ENCODE measurements at regions not wholly inside any gene's neighbourhood (a gene's known extent, or its start where the extent isn't known, plus 50 kb on each side); places are given as distances from the start of the nearest gene placed in this dataset.

DNA sequence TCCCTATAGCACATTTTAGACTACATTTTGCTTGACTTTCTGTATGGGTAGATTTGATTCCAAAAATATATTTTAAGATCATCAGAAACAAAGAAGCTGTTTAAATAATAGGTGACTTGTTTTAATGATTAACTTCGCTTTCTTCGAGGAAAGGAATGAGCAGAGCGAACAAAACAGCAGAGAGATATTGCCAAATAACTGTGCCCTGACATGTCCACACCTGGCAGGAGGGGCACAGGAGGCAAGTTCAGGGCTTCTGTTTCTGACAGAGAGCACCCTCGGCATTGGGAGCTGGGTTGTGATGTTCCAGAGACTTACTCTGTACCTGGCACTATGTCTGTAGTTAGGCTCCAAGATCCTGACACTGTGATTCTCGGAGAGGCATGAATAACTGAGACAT, 155.7 kb upstream of the SASH1 start:
- Mint-ChIP-seq H3K4me3 (no peak overlapping the region), H3K27ac (no peak overlapping the region), H3K27me3 (ENCODE audit: low read depth in 3 of 3) (peaks cover 1 to 3% (median 2%) of the 10 kb centered on the region in 3 donors), H3K9me3 (peaks cover 0 to 2% (median 0%) of the 10 kb centered on the region in 6 donors), H3K4me1 (no peaks in the 10 kb centered on the region), H3K36me3 (no peaks in the 10 kb centered on the region)
- no peak for DNase-seq

GRCh38 chr6:148192310-148192709, 150.3 kb upstream of the SASH1 start:
- Mint-ChIP-seq H3K27ac (no peak overlapping the region), H3K4me3 (no peak overlapping the region), H3K27me3 (ENCODE audit: low read depth in 3 of 3) (peaks cover 3 to 11% (median 6%) of the 10 kb centered on the region in 3 donors), H3K4me1 (no peaks in the 10 kb centered on the region), H3K36me3 (no peaks in the 10 kb centered on the region), H3K9me3 (peaks cover 0 to 12% (median 2%) of the 10 kb centered on the region in 6 donors)
- no peak for DNase-seq

DNA sequence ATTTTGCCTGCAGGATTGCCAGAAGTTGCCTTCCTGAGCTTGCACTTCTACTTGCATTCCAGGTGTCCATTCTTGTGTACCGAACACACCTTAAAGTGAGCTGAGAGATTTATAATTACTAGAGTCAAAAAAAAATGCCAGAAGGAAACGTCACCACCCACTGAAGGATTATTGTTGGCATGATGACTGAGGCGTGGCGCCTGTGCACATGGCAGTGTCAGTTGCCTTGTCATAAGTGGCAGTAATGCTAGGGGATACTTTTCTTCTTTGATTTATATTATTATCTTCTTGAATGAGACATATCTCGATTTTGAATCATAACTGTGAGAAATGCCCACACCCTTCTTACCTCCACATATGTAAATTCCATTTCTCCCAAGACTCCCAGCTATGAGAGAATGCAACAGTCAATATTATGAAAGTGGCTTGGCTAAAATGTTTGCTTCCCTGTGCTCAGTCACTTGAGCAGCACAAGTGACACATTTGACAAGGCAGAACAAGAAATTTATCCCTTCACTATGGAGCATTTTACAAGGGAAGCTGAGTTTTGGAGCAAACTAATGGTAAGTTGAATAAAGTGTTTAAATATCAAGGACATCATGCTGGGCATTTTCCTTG, 149.5 kb upstream of the SASH1 start:
- H3K9me3 Mint-ChIP-seq: peaks cover 0 to 16% (median 4%) of the 10 kb centered on the region in 6 donors
- no peak for DNase-seq
- H3K27ac Mint-ChIP-seq: no peak overlapping the region
- H3K27me3 Mint-ChIP-seq (ENCODE audit: low read depth in 3 of 3): peaks cover 3 to 11% (median 10%) of the 10 kb centered on the region in 3 donors
- no peak overlapping the region for H3K4me3 Mint-ChIP-seq
- no peaks in the 10 kb centered on the region for H3K36me3 Mint-ChIP-seq
- H3K4me1 Mint-ChIP-seq: no peaks in the 10 kb centered on the region

DNA sequence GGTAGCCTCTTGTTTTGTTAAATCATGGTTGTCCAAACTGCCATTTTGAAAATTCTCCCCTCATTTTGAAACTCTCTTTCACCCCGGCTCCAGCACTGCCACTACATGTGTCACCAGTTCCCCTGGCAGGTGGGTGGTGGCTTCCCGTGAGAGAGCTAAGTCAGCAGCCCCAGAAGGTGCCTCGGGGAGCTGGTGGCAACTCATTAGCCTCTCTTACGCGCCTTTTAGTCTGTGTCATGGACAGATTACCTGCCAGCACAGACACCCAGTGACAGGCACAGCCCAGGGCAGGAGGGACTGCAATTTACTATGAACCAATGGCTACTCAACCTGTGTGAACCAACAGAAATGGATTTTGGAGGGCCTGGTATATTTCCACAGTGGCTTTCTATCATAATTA, 147.1 kb upstream of the SASH1 start:
- Mint-ChIP-seq H3K36me3 (no peaks in the 10 kb centered on the region), H3K4me3 (no peak overlapping the region), H3K4me1 (no peaks in the 10 kb centered on the region), H3K9me3 (peaks cover 0 to 16% (median 5%) of the 10 kb centered on the region in 6 donors), H3K27me3 (ENCODE audit: low read depth in 3 of 3) (peaks cover 2 to 13% (median 9%) of the 10 kb centered on the region in 3 donors), H3K27ac (no peak overlapping the region)
- no peak for DNase-seq

- DNase-seq: no peak
- no peak overlapping the region for H3K27ac Mint-ChIP-seq
- H3K27me3 Mint-ChIP-seq (ENCODE audit: low read depth in 3 of 3): peaks cover 6 to 16% (median 15%) of the 10 kb centered on the region in 3 donors
- no peak overlapping the region for H3K4me3 Mint-ChIP-seq
- H3K4me1 Mint-ChIP-seq: peaks cover 8 to 15% of the 10 kb centered on the region in 2 donors
- H3K36me3 Mint-ChIP-seq: no peaks in the 10 kb centered on the region
- H3K9me3 Mint-ChIP-seq: peaks cover 5 to 49% (median 16%) of the 10 kb centered on the region in 6 donors
These were observed 143.1 kb upstream of the SASH1 start for GRCh38 chr6:148199584-148199983.

- H3K36me3 Mint-ChIP-seq: no peaks in the 10 kb centered on the region
- no peak for DNase-seq
- peaks cover 13 to 22% of the 10 kb centered on the region in 2 donors for H3K4me1 Mint-ChIP-seq
- no peak overlapping the region for H3K27ac Mint-ChIP-seq
- H3K27me3 Mint-ChIP-seq (ENCODE audit: low read depth in 3 of 3): peaks cover 7 to 16% (median 15%) of the 10 kb centered on the region in 3 donors
- peaks cover 7 to 53% (median 19%) of the 10 kb centered on the region in 6 donors for H3K9me3 Mint-ChIP-seq
- H3K4me3 Mint-ChIP-seq: no peak overlapping the region
These were observed 142.3 kb upstream of the SASH1 start for GRCh38 chr6:148200293-148200692.

DNA sequence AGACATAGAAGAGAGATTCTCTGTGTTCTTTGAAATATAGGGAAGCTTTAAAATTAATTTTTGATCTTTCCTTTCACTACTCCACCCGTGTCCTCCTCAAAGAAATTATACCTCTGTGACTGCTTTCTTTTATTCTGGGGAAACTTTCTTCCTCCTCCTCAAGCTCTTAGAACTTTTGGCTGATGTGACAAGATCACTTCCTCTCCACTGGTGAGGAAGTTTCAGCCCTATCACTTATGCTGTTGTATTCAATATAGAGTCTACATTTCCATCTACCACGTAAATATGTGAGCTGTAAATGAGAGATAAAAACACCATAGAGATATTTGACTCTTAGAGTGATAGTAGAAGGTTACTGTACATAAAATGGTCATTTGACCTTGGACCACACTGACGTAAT, 141.9 kb upstream of the SASH1 start:
- Mint-ChIP-seq H3K27me3 (ENCODE audit: low read depth in 3 of 3) (peaks cover 9 to 16% (median 15%) of the 10 kb centered on the region in 3 donors), H3K4me3 (no peak overlapping the region), H3K4me1 (peaks cover 14 to 27% of the 10 kb centered on the region in 2 donors), H3K9me3 (peaks cover 7 to 58% (median 19%) of the 10 kb centered on the region in 6 donors), H3K36me3 (no peaks in the 10 kb centered on the region), H3K27ac (no peak overlapping the region)
- DNase-seq: no peak

DNA sequence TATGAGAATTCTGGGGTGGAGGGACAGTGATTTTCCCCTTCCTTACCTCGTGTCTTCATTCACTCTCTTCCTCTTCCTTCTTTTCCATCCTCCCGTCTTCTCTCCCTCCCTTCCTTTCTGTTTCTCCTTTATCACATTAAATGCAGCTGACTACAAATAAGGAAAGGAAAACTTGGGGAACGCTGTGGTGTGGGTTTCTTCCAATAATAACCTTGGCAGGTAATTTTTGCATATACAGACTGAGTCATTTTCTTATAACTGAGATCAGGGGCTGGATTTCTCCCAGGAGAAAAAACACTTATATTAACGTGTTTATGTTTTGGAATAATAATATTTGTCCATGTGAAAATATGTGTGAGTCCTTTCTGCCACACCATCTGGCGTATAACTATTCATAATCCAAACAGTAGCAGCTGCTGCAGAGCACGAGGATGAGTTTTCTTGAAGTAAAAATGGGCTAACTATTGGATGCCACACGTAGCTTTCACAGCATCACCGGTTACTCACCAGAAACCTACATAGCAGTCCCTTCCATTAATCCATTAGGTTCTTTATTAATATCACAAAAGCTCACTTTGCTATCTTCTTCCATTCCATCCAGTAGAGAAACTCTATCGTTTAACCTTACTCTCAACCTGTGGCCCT, 139.2 kb upstream of the SASH1 start:
- no peak for DNase-seq
- Mint-ChIP-seq H3K4me3 (no peak overlapping the region), H3K27me3 (ENCODE audit: low read depth in 3 of 3) (peaks cover 8 to 13% (median 10%) of the 10 kb centered on the region in 3 donors), H3K36me3 (no peaks in the 10 kb centered on the region), H3K4me1 (peaks cover 14 to 28% of the 10 kb centered on the region in 2 donors), H3K9me3 (peaks cover 5 to 46% (median 17%) of the 10 kb centered on the region in 6 donors), H3K27ac (peak overlapping the region in 4 of 6 donors; percentile 13 to 85 (median 67))

- DNase-seq: peak; percentile 43 to 62 (median 58)
- H3K36me3 Mint-ChIP-seq: no peaks in the 10 kb centered on the region
- peaks cover 5 to 43% (median 17%) of the 10 kb centered on the region in 6 donors for H3K9me3 Mint-ChIP-seq
- peak overlapping the region in 4 of 6 donors; percentile 9 to 85 (median 67) for H3K27ac Mint-ChIP-seq
- H3K4me1 Mint-ChIP-seq: peaks cover 14 to 28% of the 10 kb centered on the region in 2 donors
- H3K27me3 Mint-ChIP-seq (ENCODE audit: low read depth in 3 of 3): peaks cover 10 to 13% (median 10%) of the 10 kb centered on the region in 3 donors
- H3K4me3 Mint-ChIP-seq: peak overlapping the region in 1 of 5 donors; percentile 51
These were observed 138.7 kb upstream of the SASH1 start for GRCh38 chr6:148203970-148204369.

GRCh38 chr6:148208298-148208697, 134.3 kb upstream of the SASH1 start:
- no peaks in the 10 kb centered on the region for H3K36me3 Mint-ChIP-seq
- peaks cover 11 to 25% of the 10 kb centered on the region in 2 donors for H3K4me1 Mint-ChIP-seq
- peaks cover 3 to 35% (median 11%) of the 10 kb centered on the region in 6 donors for H3K9me3 Mint-ChIP-seq
- H3K4me3 Mint-ChIP-seq: no peak overlapping the region
- DNase-seq: no peak
- no peak overlapping the region for H3K27ac Mint-ChIP-seq
- H3K27me3 Mint-ChIP-seq (ENCODE audit: low read depth in 3 of 3): peaks cover 8 to 10% (median 9%) of the 10 kb centered on the region in 3 donors

- Mint-ChIP-seq H3K4me3 (no peak overlapping the region), H3K9me3 (peaks cover 0 to 9% (median 2%) of the 10 kb centered on the region in 6 donors), H3K27me3 (ENCODE audit: low read depth in 3 of 3) (peaks cover 2 to 4% (median 3%) of the 10 kb centered on the region in 3 donors), H3K27ac (no peak overlapping the region), H3K36me3 (no peaks in the 10 kb centered on the region), H3K4me1 (no peaks in the 10 kb centered on the region)
- no peak for DNase-seq
These were observed 130.8 kb upstream of the SASH1 start for GRCh38 chr6:148211777-148212324.

GRCh38 chr6:148212366-148212765, 130.3 kb upstream of the SASH1 start:
- DNase-seq: no peak
- Mint-ChIP-seq H3K9me3 (peaks cover 0 to 4% (median 0%) of the 10 kb centered on the region in 6 donors), H3K4me3 (no peak overlapping the region), H3K27ac (no peak overlapping the region), H3K36me3 (no peaks in the 10 kb centered on the region), H3K4me1 (no peaks in the 10 kb centered on the region), H3K27me3 (ENCODE audit: low read depth in 3 of 3) (peaks cover 2 to 4% (median 2%) of the 10 kb centered on the region in 3 donors)

DNA sequence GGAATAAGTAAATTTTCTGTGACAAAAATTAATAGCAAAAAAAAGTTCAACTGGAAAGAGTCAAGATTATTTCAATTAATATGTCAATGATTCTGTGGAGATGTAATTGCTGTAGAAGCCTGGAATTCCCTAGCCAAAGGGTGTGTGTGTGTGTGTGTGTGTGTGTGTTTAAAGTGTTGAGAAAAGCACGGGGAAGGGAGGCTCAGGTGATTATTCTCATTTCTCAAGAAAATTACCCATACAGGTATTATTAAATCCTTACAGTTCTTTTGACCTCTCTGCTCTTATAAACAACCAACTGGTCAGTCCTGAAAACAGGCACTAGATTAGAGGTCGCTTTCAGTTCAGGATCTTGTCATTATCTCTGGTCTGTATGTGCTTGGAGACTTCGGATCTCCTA, 129.3 kb upstream of the SASH1 start:
- no peaks in the 10 kb centered on the region for H3K4me1 Mint-ChIP-seq
- H3K27ac Mint-ChIP-seq: no peak overlapping the region
- no peak overlapping the region for H3K4me3 Mint-ChIP-seq
- H3K36me3 Mint-ChIP-seq: no peaks in the 10 kb centered on the region
- no peaks in the 10 kb centered on the region for H3K9me3 Mint-ChIP-seq
- H3K27me3 Mint-ChIP-seq (ENCODE audit: low read depth in 3 of 3): peaks cover 0 to 4% (median 2%) of the 10 kb centered on the region in 3 donors
- DNase-seq: no peak

DNA sequence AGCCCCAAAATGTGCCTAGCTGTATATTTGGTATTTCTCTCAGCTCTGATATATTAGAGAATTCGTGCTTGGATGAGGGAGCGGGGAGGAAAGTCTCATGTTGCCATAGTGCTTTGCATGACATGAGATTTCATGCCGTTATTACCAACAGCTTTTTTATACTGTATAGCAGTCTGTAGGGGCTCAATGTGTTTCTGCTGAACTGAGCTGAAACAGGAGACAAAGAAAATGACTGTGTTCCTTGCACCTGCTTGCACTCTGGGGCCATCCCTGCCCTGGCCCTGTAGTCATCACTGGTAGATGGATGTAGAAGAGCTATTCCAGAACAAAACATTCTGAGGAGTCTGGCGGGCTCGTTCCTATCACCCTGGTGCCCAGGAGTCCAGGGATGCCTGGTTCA, 128.0 kb upstream of the SASH1 start:
- H3K27me3 Mint-ChIP-seq (ENCODE audit: low read depth in 3 of 3): peaks cover 0 to 2% (median 1%) of the 10 kb centered on the region in 3 donors

More for the DNA sequence above, 128.0 kb upstream of the SASH1 start:
- H3K36me3 Mint-ChIP-seq: no peaks in the 10 kb centered on the region
- H3K27ac Mint-ChIP-seq: no peak overlapping the region
- H3K4me1 Mint-ChIP-seq: no peaks in the 10 kb centered on the region
- DNase-seq: no peak
- H3K4me3 Mint-ChIP-seq: no peak overlapping the region
- H3K9me3 Mint-ChIP-seq: no peaks in the 10 kb centered on the region

All from immature natural killer cell (primary cell).